H1 (cell line): ENCODE measurements at regions not wholly inside any gene's neighbourhood (a gene's known extent, or its start where the extent isn't known, plus 50 kb on each side); places are given as distances from the start of the nearest gene placed in this dataset.

Experiments
- CTCF ChIA-PET: fragments of 300-600 bp; sonication (Branson Sonifier 250); formaldehyde crosslinking; loops from one replicate; lab custom pipeline; 2021; ENCODE audit not compliant: partially characterized antibody; lab: Charles Lee
- POLR2A ChIA-PET: fragments of 300-600 bp; sonication (Branson Sonifier 250); formaldehyde crosslinking; loops from one replicate; lab custom pipeline; 2021; ENCODE audit warnings: inconsistent platforms; ENCODE audit not compliant: partially characterized antibody; lab: Charles Lee
- DNase-seq, 2 experiments: peaks; one replicate each; pipeline versions ENCODE4 v3.0.0 to v3.0.0-alpha.2; 2010 to 2022; ENCODE audit warnings: low spot score in 2 of 2, low read depth in 1 of 2, mixed read lengths in 1 of 2
- FAIRE-seq: peaks from 2 replicates; lab custom pipeline; 2011; peaks lifted over from hg19 to GRCh38; lab: Jason Lieb, UNC
- H2AFZ ChIP-seq: 2 replicates; pipeline ENCODE4 v1.8.1; 2012; ENCODE audit warnings: low read length, inconsistent platforms
- H2AK5ac ChIP-seq: 2 replicates; pipeline ENCODE4 v1.6.1; 2013; ENCODE audit warnings: low read depth, low read length
- H2BK120ac ChIP-seq: replicated peaks from 2 replicates; pipeline ENCODE3; 2013; ENCODE audit warnings: low read depth, low read length, inconsistent platforms
- H2BK12ac ChIP-seq: 2 replicates; pipeline ENCODE4 v1.6.1; 2013; ENCODE audit warnings: low read depth, low read length
- H2BK15ac ChIP-seq: 2 replicates; pipeline ENCODE4 v1.6.1; 2013; ENCODE audit warnings: low read length
- H2BK20ac ChIP-seq: 2 replicates; pipeline ENCODE4 v1.6.1; 2013; ENCODE audit warnings: low read length
- H2BK5ac ChIP-seq: 2 replicates; pipeline ENCODE4 v1.6.1; 2013; ENCODE audit warnings: low read depth, low read length
- H3K14ac ChIP-seq: 2 replicates; pipeline ENCODE4 v1.6.1; 2013; ENCODE audit warnings: inconsistent platforms; ENCODE audit not compliant: insufficient read length
- H3K18ac ChIP-seq: 2 replicates; pipeline ENCODE4 v1.6.1; 2013; ENCODE audit warnings: low read length; ENCODE audit errors: extremely low read depth
- H3K23ac ChIP-seq: 2 replicates; pipeline ENCODE4 v1.6.1; 2013; ENCODE audit warnings: inconsistent platforms; ENCODE audit not compliant: insufficient read length
- H3K23me2 ChIP-seq: 2 replicates; pipeline ENCODE4 v1.6.1; 2013; ENCODE audit warnings: low read depth, low read length
- H3K27ac ChIP-seq: 2 replicates; pipeline ENCODE4 v1.6.1; 2011; ENCODE audit warnings: low read depth, low read length, inconsistent platforms
- H3K27me3 ChIP-seq, 4 experiments: replicated peaks in 1 of 4; 1 replicate in 1 of 4; 2 replicates in 3 of 4; pipeline versions ENCODE4 v1.6.1 to v1.8.1; 2011 to 2013; ENCODE audit warnings: low read length in 3 of 4, mild to moderate bottlenecking in 3 of 4, inconsistent platforms in 2 of 4, mixed read lengths in 2 of 4, moderate library complexity in 1 of 4; ENCODE audit not compliant: control insufficient read depth in 3 of 4, insufficient read depth in 3 of 4; ENCODE audit errors: extremely low read depth in 1 of 4
- H3K36me3 ChIP-seq, 4 experiments: 2 replicates each; pipeline versions ENCODE4 v1.6.1 to v1.8.1; 2011 to 2013; ENCODE audit warnings: mild to moderate bottlenecking in 4 of 4, low read length in 3 of 4, moderate library complexity in 2 of 4, control low read depth in 1 of 4, inconsistent platforms in 1 of 4; ENCODE audit not compliant: insufficient read depth in 4 of 4, control insufficient read depth in 2 of 4
- H3K4ac ChIP-seq: replicated peaks from 2 replicates; pipeline ENCODE3; 2013; ENCODE audit warnings: low read length, low read depth, mixed read lengths, inconsistent platforms; ENCODE audit not compliant: insufficient read length
- H3K4me1 ChIP-seq, 4 experiments: replicated peaks in 1 of 4; 1 replicate in 1 of 4; 2 replicates in 3 of 4; pipeline versions ENCODE4 v1.6.1 to v1.8.1; 2011 to 2013; ENCODE audit warnings: low read length in 3 of 4, inconsistent platforms in 2 of 4, mixed read lengths in 1 of 4; ENCODE audit not compliant: insufficient read depth in 4 of 4, control insufficient read depth in 3 of 4
- H3K4me2 ChIP-seq, 2 experiments: 2 replicates each; pipeline versions ENCODE4 v1.6.1 to v1.8.1; 2011 to 2013; ENCODE audit warnings: low read depth in 2 of 2, low read length in 2 of 2, control low read depth in 1 of 2, inconsistent platforms in 1 of 2, mild to moderate bottlenecking in 1 of 2; ENCODE audit not compliant: insufficient read depth in 1 of 2
- H3K4me3 ChIP-seq, 4 experiments: fragments of 200-600, 300-600 bp in 1 of 4; sonication (generic), shearing (Covaris generic), sonication (Bioruptor Twin) in 1 of 4; 2 replicates each; pipeline versions ENCODE4 v1.5.1 to v1.8.1; 2011 to 2016; ENCODE audit warnings: low read length in 4 of 4, low read depth in 3 of 4, control low read depth in 2 of 4, inconsistent platforms in 2 of 4, mild to moderate bottlenecking in 2 of 4, mixed read lengths in 1 of 4, moderate library complexity in 1 of 4; ENCODE audit not compliant: insufficient read depth in 2 of 4; ENCODE audit errors: extremely low read depth in 1 of 4
- H3K56ac ChIP-seq: replicated peaks from 2 replicates; pipeline ENCODE3; 2013; ENCODE audit warnings: low read depth, mild to moderate bottlenecking, mixed read lengths, low read length, inconsistent platforms; ENCODE audit not compliant: insufficient read length
- H3K79me1 ChIP-seq: 2 replicates; pipeline ENCODE4 v1.6.1; 2013; ENCODE audit warnings: low read depth, low read length, control low read depth
- H3K79me2 ChIP-seq, 2 experiments: 2 replicates each; pipeline versions ENCODE4 v1.6.1 to v1.8.1; 2012 to 2013; ENCODE audit warnings: low read length in 2 of 2, mild to moderate bottlenecking in 2 of 2, inconsistent platforms in 1 of 2; ENCODE audit not compliant: insufficient read depth in 2 of 2, control insufficient read depth in 1 of 2
- H3K9ac ChIP-seq, 4 experiments: replicated peaks in 1 of 4; 1 replicate in 1 of 4; 2 replicates in 3 of 4; pipeline versions ENCODE4 v1.6.1 to v1.8.1; 2011 to 2013; ENCODE audit warnings: low read depth in 3 of 4, low read length in 3 of 4, control low read depth in 2 of 4, mild to moderate bottlenecking in 2 of 4, moderate library complexity in 2 of 4, inconsistent platforms in 1 of 4; ENCODE audit errors: extremely low read depth in 1 of 4
- H3K9me3 ChIP-seq, 2 experiments: 2 replicates each; pipeline versions ENCODE4 v1.6.1 to v1.8.1; 2012 to 2013; ENCODE audit warnings: mild to moderate bottlenecking in 2 of 2, moderate library complexity in 2 of 2, control low read depth in 1 of 2, inconsistent platforms in 1 of 2, low read depth in 1 of 2, low read length in 1 of 2, mixed read lengths in 1 of 2; ENCODE audit not compliant: insufficient read depth in 2 of 2
- H4K20me1 ChIP-seq, 2 experiments: replicated peaks in 1 of 2; 2 replicates each; pipeline versions ENCODE3 to v1.8.1; 2011 to 2013; ENCODE audit warnings: inconsistent platforms in 2 of 2, low read length in 2 of 2, mild to moderate bottlenecking in 1 of 2; ENCODE audit not compliant: insufficient read depth in 2 of 2, control insufficient read depth in 1 of 2
- H4K5ac ChIP-seq: 2 replicates; pipeline ENCODE4 v1.6.1; 2013; ENCODE audit warnings: low read length, low read depth, mixed read lengths, inconsistent platforms; ENCODE audit not compliant: insufficient read length
- H4K8ac ChIP-seq: 2 replicates; pipeline ENCODE4 v1.8.0; 2013; ENCODE audit warnings: mild to moderate bottlenecking, moderate library complexity, low read length, inconsistent platforms; ENCODE audit not compliant: insufficient read depth; ENCODE audit errors: extremely low read depth
- H4K91ac ChIP-seq: replicated peaks from 2 replicates; pipeline ENCODE3; 2013; ENCODE audit warnings: low read length, mixed read lengths, inconsistent platforms; ENCODE audit not compliant: insufficient read length
- ATF3 ChIP-seq: IDR thresholded peaks from 2 replicates; pipeline ENCODE4 v1.6.1; 2011; ENCODE audit warnings: low read depth, mild to moderate bottlenecking, low read length; ENCODE audit not compliant: insufficient read depth
- BRCA1 ChIP-seq: IDR thresholded peaks from 2 replicates; pipeline ENCODE4 v1.6.1; 2012; ENCODE audit warnings: low read depth, low read length, improper control_type of control experiment
- CTBP2 ChIP-seq: IDR thresholded peaks from 2 replicates; pipeline ENCODE4 v1.7.0; 2011; ENCODE audit warnings: borderline replicate concordance, mild to moderate bottlenecking, moderate library complexity, mixed read lengths, low read length; ENCODE audit not compliant: insufficient read depth, insufficient read length
- CTCF ChIP-seq, 3 experiments: IDR thresholded peaks; 1 replicate in 2 of 3; 2 replicates in 1 of 3; pipeline versions ENCODE4 v1.5.1 to v1.6.1; 2011; ENCODE audit warnings: low read length in 3 of 3, mild to moderate bottlenecking in 3 of 3, inconsistent platforms in 2 of 3, low read depth in 1 of 3, moderate library complexity in 1 of 3; ENCODE audit not compliant: insufficient read depth in 1 of 3; ENCODE audit errors: control extremely low read depth in 1 of 3
- EZH2 ChIP-seq: fragments of 200-600 bp; sonication (generic); IDR thresholded peaks from 2 replicates; pipeline ENCODE4 v1.7.1; 2012; ENCODE audit warnings: low read depth, mild to moderate bottlenecking, moderate library complexity, low read length, inconsistent platforms; ENCODE audit not compliant: severe bottlenecking
- JUN ChIP-seq: IDR thresholded peaks from 2 replicates; pipeline ENCODE4 v1.6.1; 2011; ENCODE audit warnings: low read depth, mild to moderate bottlenecking, improper control_type of control experiment, low read length
- JUND ChIP-seq: IDR thresholded peaks from 2 replicates; pipeline ENCODE4 v1.6.1; 2011; ENCODE audit warnings: mild to moderate bottlenecking, improper control_type of control experiment, low read length
- POLR2A ChIP-seq, 2 experiments: IDR thresholded peaks; 1 replicate in 1 of 2; 2 replicates in 1 of 2; pipeline ENCODE4 v1.6.1; 2011; ENCODE audit warnings: low read depth in 2 of 2, low read length in 2 of 2, mild to moderate bottlenecking in 2 of 2; ENCODE audit errors: control extremely low read depth in 1 of 2
- RBBP5 ChIP-seq: IDR thresholded peaks from 2 replicates; pipeline ENCODE4 v1.7.1; 2012; ENCODE audit warnings: low read depth, mild to moderate bottlenecking, inconsistent platforms, low read length, moderate library complexity, borderline replicate concordance
- RXRA ChIP-seq: IDR thresholded peaks from 2 replicates; pipeline ENCODE4 v1.6.1; 2011; ENCODE audit warnings: low read depth, mild to moderate bottlenecking, low read length, moderate library complexity; ENCODE audit not compliant: insufficient read depth
- SUZ12 ChIP-seq: fragments of 200-600 bp; sonication (generic); IDR thresholded peaks from 2 replicates; pipeline ENCODE4 v1.6.1; 2012; ENCODE audit warnings: mild to moderate bottlenecking, inconsistent platforms, low read length, moderate library complexity, mixed read lengths
- TCF12 ChIP-seq: IDR thresholded peaks from 2 replicates; pipeline ENCODE4 v1.6.1; 2011; ENCODE audit warnings: low read depth, mild to moderate bottlenecking, low read length
- WGBS, 2 experiments: shearing (Covaris generic) in 1 of 2; methylation state at CpG; one replicate each; pipeline versions ENCODE4 v1.1.6 to v1.1.7; 2013 to 2015; ENCODE audit warnings: low lambda C conversion rate in 2 of 2, mixed read lengths in 2 of 2, inconsistent platforms in 1 of 2, low coverage in 1 of 2, missing lambda C conversion rate in 1 of 2; ENCODE audit not compliant: insufficient replicate concordance in 2 of 2, insufficient coverage in 1 of 2, insufficient read length in 1 of 2; ENCODE audit errors: extremely low coverage in 1 of 2, missing lambda C conversion rate in 1 of 2; 5-methylcytosine and 5-hydroxymethylcytosine counted together

GRCh38 chr12:116397148-116397547 is 119.7 kb upstream of the MED13L start:
- H3K9ac ChIP-seq = no peak overlapping the region
- no peaks in the 10 kb centered on the region for H3K9me3 ChIP-seq
- no peak overlapping the region for H2AFZ ChIP-seq
- H3K23me2 ChIP-seq = no peaks in the 10 kb centered on the region
- no peak overlapping the region for H3K4me3 ChIP-seq
- no peak overlapping the region for H2BK120ac ChIP-seq
- H2BK5ac ChIP-seq = no peak overlapping the region
- no peak overlapping the region for H4K8ac ChIP-seq
- no peak overlapping the region for H3K4me2 ChIP-seq
- ChIA-PET POLR2A (interaction anchor here (1.2 kb wide), 1 partner anchor 10 kb away, joined by 3 read pairs; no protein-coding TSS in a partner anchor), CTCF (interaction anchor here (0.6 kb wide), 1 partner anchor 9 kb away, joined by 3 read pairs; no protein-coding TSS in a partner anchor)
- DNase-seq = no peak
- no peaks in the 10 kb centered on the region; a peak in 1 of 8 replicates for H3K36me3 ChIP-seq
- H3K4ac ChIP-seq = no peak overlapping the region
- no peak overlapping the region for H2BK12ac ChIP-seq
- H3K4me1 ChIP-seq = no peaks in the 10 kb centered on the region
- no peak overlapping the region for H4K91ac ChIP-seq
- no peaks in the 10 kb centered on the region for H3K79me1 ChIP-seq
- 89% methylated on average over 3 of the region's 3 CpGs; no CpG with 5 or more reads in 1 of the 2 experiments for WGBS, 2 experiments
- H2AK5ac ChIP-seq = no peak overlapping the region
- no peak for FAIRE-seq
- H3K14ac ChIP-seq = no peak overlapping the region
- H4K5ac ChIP-seq = no peak overlapping the region
- H3K27me3 ChIP-seq = no peaks in the 10 kb centered on the region
- H2BK15ac ChIP-seq = no peak overlapping the region
- no peak overlapping the region for H3K56ac ChIP-seq
- H3K18ac ChIP-seq = no peak overlapping the region
- no peaks in the 10 kb centered on the region for H4K20me1 ChIP-seq
- no peak overlapping the region for H2BK20ac ChIP-seq
- no peak overlapping the region for H3K23ac ChIP-seq
- no peak overlapping the region for H3K27ac ChIP-seq
- H3K79me2 ChIP-seq = no peaks in the 10 kb centered on the region
- no peak for TF ChIP-seq CTCF (IDR thresholded peaks at IDR 0.05; ENCODE audit: control extremely low read depth in 1 of 3, insufficient read depth in 1 of 3, low read depth in 1 of 3, low read length in 3 of 3)
- TF ChIP-seq TCF12 = no peak
- no peak for TF ChIP-seq RXRA
- TF ChIP-seq BRCA1 = no peak
- TF ChIP-seq JUND = no peak
- TF ChIP-seq SUZ12 = no peak
- no peak for TF ChIP-seq POLR2A (IDR thresholded peaks at IDR 0.05; ENCODE audit: control extremely low read depth in 1 of 2, low read depth in 2 of 2, low read length in 2 of 2)
- no peak for TF ChIP-seq EZH2
- no peak for TF ChIP-seq JUN
- no peak for TF ChIP-seq ATF3
- no peak for TF ChIP-seq CTBP2
- TF ChIP-seq RBBP5 = no peak
